ENCODE measurements at regions not wholly inside any gene's neighbourhood (a gene's known extent, or its start where the extent isn't known, plus 50 kb on each side); places are given as distances from the start of the nearest gene placed in this dataset.

DNA sequence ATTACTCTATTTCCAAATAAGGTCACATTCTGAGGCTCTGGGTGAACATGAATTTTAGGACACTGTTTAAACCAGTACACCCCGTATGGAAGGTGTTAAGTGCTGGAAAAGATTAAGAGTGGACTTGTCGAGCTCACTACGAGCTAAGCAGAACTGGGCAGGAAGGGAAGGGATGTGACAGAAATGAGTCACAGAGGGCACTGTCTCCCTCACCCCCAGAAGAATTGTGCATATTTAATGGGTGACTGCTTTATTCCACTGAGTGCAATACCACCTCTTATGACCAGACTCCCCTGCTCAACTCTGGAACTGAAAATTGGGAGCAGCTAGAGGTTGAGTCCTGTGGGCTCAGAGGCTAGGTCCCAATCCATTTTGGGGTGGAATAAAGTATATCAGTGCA lies 187.4 kb upstream of the RPS6KA3 start:
- H3K27me3 Mint-ChIP-seq (ENCODE audit: low read depth, unreplicated experiment): no peaks in the 10 kb centered on the region
- no peaks in the 10 kb centered on the region for H3K9me3 ChIP-seq (ENCODE audit: insufficient read depth, low read depth, low read length)

GRCh38 chrX:20452487-20452886 lies 185.8 kb upstream of the RPS6KA3 start:
- Histone ChIP-seq H3K9me3 (ENCODE audit: insufficient read depth, low read depth, low read length) (no peaks in the 10 kb centered on the region), H2AFZ (ENCODE audit: low read depth, low read length) (no peak overlapping the region), H3K9ac (ENCODE audit: low read length) (no peak overlapping the region), H3K79me2 (ENCODE audit: insufficient read depth, low read length) (no peaks in the 10 kb centered on the region), H3K36me3 (ENCODE audit: insufficient read depth, low read length) (no peaks in the 10 kb centered on the region), H3K4me2 (ENCODE audit: low read length) (no peak overlapping the region), H3K4me3 (ENCODE audit: insufficient read depth, low read depth, low read length) (no peak overlapping the region), H3K27me3 (ENCODE audit: insufficient read depth, low read length) (no peaks in the 10 kb centered on the region), H4K20me1 (ENCODE audit: insufficient read depth, low read length) (no peaks in the 10 kb centered on the region), H3K4me1 (ENCODE audit: insufficient read depth, low read length) (peaks cover 6% of the 10 kb centered on the region), H3K27ac (ENCODE audit: low read depth, low read length) (no peak overlapping the region)
- H3K27me3 Mint-ChIP-seq (ENCODE audit: low read depth, unreplicated experiment): no peaks in the 10 kb centered on the region
- TF ChIP-seq EZH2 (IDR thresholded peaks at IDR 0.05; ENCODE audit: insufficient read depth, low read length): no peak
- TF ChIP-seq, protein P1, sequence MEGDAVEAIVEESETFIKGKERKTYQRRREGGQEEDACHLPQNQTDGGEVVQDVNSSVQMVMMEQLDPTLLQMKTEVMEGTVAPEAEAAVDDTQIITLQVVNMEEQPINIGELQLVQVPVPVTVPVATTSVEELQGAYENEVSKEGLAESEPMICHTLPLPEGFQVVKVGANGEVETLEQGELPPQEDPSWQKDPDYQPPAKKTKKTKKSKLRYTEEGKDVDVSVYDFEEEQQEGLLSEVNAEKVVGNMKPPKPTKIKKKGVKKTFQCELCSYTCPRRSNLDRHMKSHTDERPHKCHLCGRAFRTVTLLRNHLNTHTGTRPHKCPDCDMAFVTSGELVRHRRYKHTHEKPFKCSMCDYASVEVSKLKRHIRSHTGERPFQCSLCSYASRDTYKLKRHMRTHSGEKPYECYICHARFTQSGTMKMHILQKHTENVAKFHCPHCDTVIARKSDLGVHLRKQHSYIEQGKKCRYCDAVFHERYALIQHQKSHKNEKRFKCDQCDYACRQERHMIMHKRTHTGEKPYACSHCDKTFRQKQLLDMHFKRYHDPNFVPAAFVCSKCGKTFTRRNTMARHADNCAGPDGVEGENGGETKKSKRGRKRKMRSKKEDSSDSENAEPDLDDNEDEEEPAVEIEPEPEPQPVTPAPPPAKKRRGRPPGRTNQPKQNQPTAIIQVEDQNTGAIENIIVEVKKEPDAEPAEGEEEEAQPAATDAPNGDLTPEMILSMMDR (IDR thresholded peaks at IDR 0.05; ENCODE audit: insufficient read depth, low read depth, low read length): no peak
- FAIRE-seq (no peak), DNase-seq (ENCODE audit: low read depth) (no peak)
- H3K4me1 Mint-ChIP-seq (ENCODE audit: low read depth, unreplicated experiment): peaks cover 3% of the 10 kb centered on the region
- no peak overlapping the region for H3K27ac Mint-ChIP-seq (ENCODE audit: unreplicated experiment)
- no peak overlapping the region for H3K4me3 Mint-ChIP-seq (ENCODE audit: unreplicated experiment)
- H3K9me3 Mint-ChIP-seq (ENCODE audit: unreplicated experiment): no peaks in the 10 kb centered on the region
- no peaks in the 10 kb centered on the region for H3K36me3 Mint-ChIP-seq (ENCODE audit: low read depth, unreplicated experiment)

More for the DNA sequence above, 187.4 kb upstream of the RPS6KA3 start:
- FAIRE-seq (peak; percentile 96), DNase-seq (ENCODE audit: low read depth) (peak; percentile 24)
- Histone ChIP-seq H3K79me2 (ENCODE audit: insufficient read depth, low read length) (no peaks in the 10 kb centered on the region), H4K20me1 (ENCODE audit: insufficient read depth, low read length) (no peaks in the 10 kb centered on the region), H3K4me1 (ENCODE audit: insufficient read depth, low read length) (peaks cover 6% of the 10 kb centered on the region), H3K4me3 (ENCODE audit: insufficient read depth, low read depth, low read length) (no peak overlapping the region), H3K4me2 (ENCODE audit: low read length) (peak overlapping the region; percentile 8), H3K9ac (ENCODE audit: low read length) (no peak overlapping the region), H2AFZ (ENCODE audit: low read depth, low read length) (no peak overlapping the region), H3K27me3 (ENCODE audit: insufficient read depth, low read length) (no peaks in the 10 kb centered on the region), H3K36me3 (ENCODE audit: insufficient read depth, low read length) (no peaks in the 10 kb centered on the region), H3K27ac (ENCODE audit: low read depth, low read length) (no peak overlapping the region)
- no peak for TF ChIP-seq EZH2 (IDR thresholded peaks at IDR 0.05; ENCODE audit: insufficient read depth, low read length)
- TF ChIP-seq, protein P1 (IDR thresholded peaks at IDR 0.05; ENCODE audit: insufficient read depth, low read depth, low read length): no peak
- peak overlapping the region; percentile 69 for H3K27ac Mint-ChIP-seq (ENCODE audit: unreplicated experiment)
- H3K4me1 Mint-ChIP-seq (ENCODE audit: low read depth, unreplicated experiment): peaks cover 3% of the 10 kb centered on the region
- no peaks in the 10 kb centered on the region for H3K9me3 Mint-ChIP-seq (ENCODE audit: unreplicated experiment)
- H3K4me3 Mint-ChIP-seq (ENCODE audit: unreplicated experiment): no peak overlapping the region
- no peaks in the 10 kb centered on the region for H3K36me3 Mint-ChIP-seq (ENCODE audit: low read depth, unreplicated experiment)

- H3K4me1 Mint-ChIP-seq (ENCODE audit: low read depth, unreplicated experiment): peaks cover 3% of the 10 kb centered on the region
- peaks cover 6% of the 10 kb centered on the region for H3K4me1 ChIP-seq (ENCODE audit: insufficient read depth, low read length)
- FAIRE-seq (peak; percentile 59), DNase-seq (ENCODE audit: low read depth) (no peak)
- H3K9me3 ChIP-seq (ENCODE audit: insufficient read depth, low read depth, low read length): no peaks in the 10 kb centered on the region
- H3K79me2 ChIP-seq (ENCODE audit: insufficient read depth, low read length): no peaks in the 10 kb centered on the region
- no peak overlapping the region for H3K4me3 ChIP-seq (ENCODE audit: insufficient read depth, low read depth, low read length)
- H3K27ac ChIP-seq (ENCODE audit: low read depth, low read length): no peak overlapping the region
- peaks cover 3% of the 10 kb centered on the region for H3K9me3 Mint-ChIP-seq (ENCODE audit: unreplicated experiment)
- no peak overlapping the region for H2AFZ ChIP-seq (ENCODE audit: low read depth, low read length)
- no peaks in the 10 kb centered on the region for H3K27me3 Mint-ChIP-seq (ENCODE audit: low read depth, unreplicated experiment)
- H3K36me3 ChIP-seq (ENCODE audit: insufficient read depth, low read length): no peaks in the 10 kb centered on the region
- no peak overlapping the region for H3K9ac ChIP-seq (ENCODE audit: low read length)
- no peak overlapping the region for H3K27ac Mint-ChIP-seq (ENCODE audit: unreplicated experiment)
- no peak for TF ChIP-seq EZH2 (IDR thresholded peaks at IDR 0.05; ENCODE audit: insufficient read depth, low read length)
- TF ChIP-seq, protein P1 (IDR thresholded peaks at IDR 0.05; ENCODE audit: insufficient read depth, low read depth, low read length): no peak
- no peaks in the 10 kb centered on the region for H3K27me3 ChIP-seq (ENCODE audit: insufficient read depth, low read length)
- no peaks in the 10 kb centered on the region for H4K20me1 ChIP-seq (ENCODE audit: insufficient read depth, low read length)
- no peak overlapping the region for H3K4me2 ChIP-seq (ENCODE audit: low read length)
- no peaks in the 10 kb centered on the region for H3K36me3 Mint-ChIP-seq (ENCODE audit: low read depth, unreplicated experiment)
- H3K4me3 Mint-ChIP-seq (ENCODE audit: unreplicated experiment): no peak overlapping the region
Observed at GRCh38 chrX:20451929-20452328, 185.2 kb upstream of the RPS6KA3 start.

Measured in astrocyte (in vitro differentiated cells and primary cell).